Hepatocyte (in vitro differentiated cells): ENCODE measurements at regions not wholly inside any gene's neighbourhood (a gene's known extent, or its start where the extent isn't known, plus 50 kb on each side); places are given as distances from the start of the nearest gene placed in this dataset.

Experiments used
- DNase-seq: peaks from one replicate; pipeline ENCODE4 v3.0.0-alpha.2; 2016; ENCODE audit warnings: low spot score
- H2AFZ ChIP-seq: fragments of 200-600 bp; sonication (generic); 2 replicates; pipeline ENCODE4 v1.6.0; 2016; ENCODE audit warnings: antibody characterized with exemption, mild to moderate bottlenecking
- H3K27ac ChIP-seq: fragments of 200-600 bp; sonication (generic); 2 replicates; pipeline ENCODE4 v1.5.1; 2016; ENCODE audit warnings: mild to moderate bottlenecking
- H3K27me3 ChIP-seq: fragments of 200-600 bp; sonication (generic); 2 replicates; pipeline ENCODE4 v1.6.1; 2016
- H3K36me3 ChIP-seq: fragments of 200-600 bp; sonication (generic); replicated peaks from 2 replicates; pipeline ENCODE4 v1.5.1; 2016; ENCODE audit warnings: low read depth; ENCODE audit not compliant: insufficient read depth
- H3K4me1 ChIP-seq: fragments of 200-600 bp; sonication (generic); 2 replicates; pipeline ENCODE4 v1.5.1; 2016; ENCODE audit warnings: mild to moderate bottlenecking, moderate library complexity; ENCODE audit not compliant: insufficient read depth
- H3K4me2 ChIP-seq: fragments of 200-600 bp; sonication (generic); 2 replicates; pipeline ENCODE4 v1.6.0; 2016
- H3K4me3 ChIP-seq: fragments of 200-600 bp; sonication (generic); 2 replicates; pipeline ENCODE4 v1.5.1; 2016; ENCODE audit warnings: mild to moderate bottlenecking
- H3K79me2 ChIP-seq: fragments of 200-600 bp; sonication (generic); 2 replicates; pipeline ENCODE4 v1.6.0; 2017; ENCODE audit warnings: mild to moderate bottlenecking
- H3K9me2 ChIP-seq: fragments of 200-600 bp; sonication (generic); replicated peaks from 2 replicates; pipeline ENCODE4 v1.6.0; 2017; ENCODE audit warnings: mild to moderate bottlenecking; ENCODE audit not compliant: insufficient read depth
- H3K9me3 ChIP-seq: fragments of 200-600 bp; sonication (generic); 2 replicates; pipeline ENCODE4 v1.5.1; 2016; ENCODE audit warnings: low read depth, mild to moderate bottlenecking
- H4K20me1 ChIP-seq: fragments of 200-600 bp; sonication (generic); 2 replicates; pipeline ENCODE4 v1.6.0; 2016; ENCODE audit warnings: mild to moderate bottlenecking; ENCODE audit not compliant: insufficient read depth, poor library complexity, severe bottlenecking
- EZH2 ChIP-seq: fragments of 200-600 bp; sonication (generic); IDR thresholded peaks from 2 replicates; pipeline ENCODE4 v1.6.1; 2016; ENCODE audit warnings: antibody characterized with exemption, mild to moderate bottlenecking, borderline replicate concordance
- EZH2phosphoT487 ChIP-seq: fragments of 200-600 bp; sonication (generic); IDR thresholded peaks from one replicate; pipeline ENCODE4 v1.6.1; 2018; ENCODE audit warnings: antibody characterized with exemption, mild to moderate bottlenecking, low read depth, moderate library complexity; ENCODE audit not compliant: unreplicated experiment, severe bottlenecking
- WGBS: methylation state at CpG from one replicate; pipeline ENCODE4 v1.1.6; 2016; ENCODE audit warnings: low lambda C conversion rate; ENCODE audit errors: missing lambda C conversion rate; 5-methylcytosine and 5-hydroxymethylcytosine counted together
- TF ChIP-seq, protein P1 (sequence below): fragments of 200-600 bp; sonication (generic); IDR thresholded peaks from 2 replicates; pipeline ENCODE4 v1.5.1; 2016; ENCODE audit warnings: antibody characterized with exemption, mild to moderate bottlenecking; ENCODE audit not compliant: poor library complexity

DNA sequence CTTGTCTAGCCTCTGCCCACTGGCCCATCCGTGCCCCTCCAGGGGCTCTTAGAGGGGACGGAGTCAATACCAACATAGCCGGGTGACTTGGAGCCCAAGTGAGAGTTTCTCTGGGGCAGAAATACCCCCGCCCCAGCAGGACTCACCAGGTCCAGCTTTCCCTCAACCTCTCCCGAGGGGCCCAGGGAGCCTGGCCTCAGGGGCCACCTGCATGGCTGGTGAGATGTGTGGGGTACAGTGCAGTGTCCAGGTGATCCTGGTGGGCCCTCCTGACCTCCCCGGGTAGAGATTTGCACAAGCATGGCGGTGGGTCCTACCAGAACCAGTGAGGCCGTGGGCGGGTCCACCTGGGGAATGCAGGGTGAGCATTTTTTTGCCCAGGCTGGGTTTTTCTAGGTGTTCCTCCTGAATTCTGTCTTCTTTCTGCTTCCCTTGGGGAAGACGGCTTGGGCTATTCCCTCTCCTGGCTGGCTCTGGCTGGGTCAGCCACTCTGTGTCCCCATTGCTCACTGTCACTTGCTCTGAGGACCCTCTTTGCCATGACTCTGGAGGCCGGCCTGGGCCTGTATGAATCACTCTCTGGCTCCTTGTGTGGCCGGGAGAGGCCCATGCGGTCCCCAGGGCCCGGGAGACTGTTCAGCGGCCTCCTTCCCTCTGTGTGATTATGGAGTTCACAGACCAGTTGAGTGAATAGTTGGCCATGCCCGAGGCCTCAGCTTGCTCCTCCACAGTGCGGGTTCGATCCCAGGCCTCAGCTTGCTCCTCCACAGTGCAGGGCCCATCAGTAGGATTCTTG, 71.0 kb upstream of the NKX1-1 start:
- H3K9me2 ChIP-seq = no peaks in the 10 kb centered on the region
- no peak overlapping the region for H2AFZ ChIP-seq
- DNase-seq = no peak
- no peaks in the 10 kb centered on the region for H4K20me1 ChIP-seq
- 93% methylated on average over 18 of the region's 18 CpGs for WGBS
- H3K27me3 ChIP-seq = no peaks in the 10 kb centered on the region
- no peaks in the 10 kb centered on the region for H3K79me2 ChIP-seq
- H3K27ac ChIP-seq = no peak overlapping the region
- H3K4me2 ChIP-seq = no peak overlapping the region
- H3K36me3 ChIP-seq = no peaks in the 10 kb centered on the region
- no peaks in the 10 kb centered on the region for H3K4me1 ChIP-seq
- TF ChIP-seq, protein P1, sequence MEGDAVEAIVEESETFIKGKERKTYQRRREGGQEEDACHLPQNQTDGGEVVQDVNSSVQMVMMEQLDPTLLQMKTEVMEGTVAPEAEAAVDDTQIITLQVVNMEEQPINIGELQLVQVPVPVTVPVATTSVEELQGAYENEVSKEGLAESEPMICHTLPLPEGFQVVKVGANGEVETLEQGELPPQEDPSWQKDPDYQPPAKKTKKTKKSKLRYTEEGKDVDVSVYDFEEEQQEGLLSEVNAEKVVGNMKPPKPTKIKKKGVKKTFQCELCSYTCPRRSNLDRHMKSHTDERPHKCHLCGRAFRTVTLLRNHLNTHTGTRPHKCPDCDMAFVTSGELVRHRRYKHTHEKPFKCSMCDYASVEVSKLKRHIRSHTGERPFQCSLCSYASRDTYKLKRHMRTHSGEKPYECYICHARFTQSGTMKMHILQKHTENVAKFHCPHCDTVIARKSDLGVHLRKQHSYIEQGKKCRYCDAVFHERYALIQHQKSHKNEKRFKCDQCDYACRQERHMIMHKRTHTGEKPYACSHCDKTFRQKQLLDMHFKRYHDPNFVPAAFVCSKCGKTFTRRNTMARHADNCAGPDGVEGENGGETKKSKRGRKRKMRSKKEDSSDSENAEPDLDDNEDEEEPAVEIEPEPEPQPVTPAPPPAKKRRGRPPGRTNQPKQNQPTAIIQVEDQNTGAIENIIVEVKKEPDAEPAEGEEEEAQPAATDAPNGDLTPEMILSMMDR = no peak
- H3K9me3 ChIP-seq = no peaks in the 10 kb centered on the region
- H3K4me3 ChIP-seq = no peak overlapping the region

DNA sequence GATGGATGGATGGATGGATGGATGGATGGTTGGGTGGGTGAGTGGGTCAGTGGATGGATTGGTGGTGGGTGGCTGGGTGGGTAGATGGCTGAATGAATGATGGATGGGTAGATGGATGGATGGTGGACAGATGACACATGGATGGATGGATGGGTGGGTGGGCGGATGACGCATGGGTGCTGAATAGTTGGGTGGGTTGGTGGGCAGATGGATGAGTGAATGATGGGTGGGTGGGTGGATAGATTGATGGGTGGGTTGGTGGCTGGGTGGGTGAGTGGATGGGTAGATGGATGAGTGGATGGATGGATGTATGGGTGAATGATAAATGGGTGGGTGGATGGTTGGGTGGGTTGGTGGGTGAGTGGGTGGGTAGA, 69.9 kb upstream of the NKX1-1 start:
- no peak overlapping the region for H3K4me3 ChIP-seq
- H3K9me3 ChIP-seq = no peaks in the 10 kb centered on the region
- H3K27me3 ChIP-seq = no peaks in the 10 kb centered on the region
- no peaks in the 10 kb centered on the region for H4K20me1 ChIP-seq
- H3K27ac ChIP-seq = no peak overlapping the region
- no peak overlapping the region for H2AFZ ChIP-seq
- no peaks in the 10 kb centered on the region for H3K36me3 ChIP-seq
- no peak for TF ChIP-seq EZH2phosphoT487
- no peak for TF ChIP-seq EZH2
- TF ChIP-seq, protein P1 = no peak
- H3K79me2 ChIP-seq = no peaks in the 10 kb centered on the region
- DNase-seq = no peak
- no peak overlapping the region for H3K4me2 ChIP-seq
- no peaks in the 10 kb centered on the region for H3K4me1 ChIP-seq
- no peaks in the 10 kb centered on the region for H3K9me2 ChIP-seq
- 100% methylated on average over 2 of the region's 2 CpGs for WGBS

GRCh38 chr4:1475277-1476139, 69.3 kb upstream of the NKX1-1 start:
- Histone ChIP-seq H3K9me2 (no peaks in the 10 kb centered on the region), H3K79me2 (no peaks in the 10 kb centered on the region), H3K36me3 (no peaks in the 10 kb centered on the region), H3K4me3 (no peak overlapping the region), H3K27me3 (no peaks in the 10 kb centered on the region), H3K4me1 (no peaks in the 10 kb centered on the region), H3K4me2 (no peak overlapping the region), H2AFZ (no peak overlapping the region), H3K9me3 (no peaks in the 10 kb centered on the region), H4K20me1 (no peaks in the 10 kb centered on the region), H3K27ac (no peak overlapping the region)
- TF ChIP-seq EZH2 = no peak
- 50% methylated on average over 1 of the region's 1 CpG for WGBS
- no peak for DNase-seq
